ENCODE measurements at regions not wholly inside any gene's neighbourhood (a gene's known extent, or its start where the extent isn't known, plus 50 kb on each side); places are given as distances from the start of the nearest gene placed in this dataset.

DNA sequence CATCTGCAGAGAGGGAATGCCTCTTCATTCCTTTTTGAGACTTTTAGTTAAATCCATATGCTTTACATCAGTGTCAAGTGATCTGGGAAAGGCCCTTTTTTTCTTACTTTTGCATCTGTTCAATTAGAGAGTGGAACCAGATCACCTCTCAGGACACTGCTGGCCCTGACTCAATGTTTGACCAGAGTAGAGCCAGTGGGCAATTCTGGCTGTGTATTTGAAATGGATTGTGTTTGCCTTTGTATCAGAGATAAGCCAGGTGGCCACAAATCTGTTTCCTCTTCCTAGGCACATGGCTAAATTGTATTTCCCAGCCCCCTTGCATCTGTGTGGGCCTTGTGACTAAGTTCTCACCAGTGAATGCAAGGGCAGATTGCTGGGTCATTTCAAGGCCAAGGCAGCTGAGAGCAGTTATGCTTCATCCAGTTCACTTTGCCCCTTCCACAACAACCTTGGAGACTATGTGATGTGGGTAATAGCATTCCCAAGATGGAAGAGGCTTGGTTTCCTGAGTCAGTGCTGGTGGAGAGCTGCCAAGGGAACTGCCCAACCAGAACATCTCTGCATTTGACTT lies 75.6 kb upstream of the CACNA2D3 start:
- H3K4me1 Mint-ChIP-seq, result no peaks in the 10 kb centered on the region
- no peaks in the 10 kb centered on the region for H3K36me3 Mint-ChIP-seq
- no peaks in the 10 kb centered on the region for H3K9me3 Mint-ChIP-seq
- Histone ChIP-seq H3K27ac (ENCODE audit: low read length) (no peak overlapping the region), H3K36me3 (ENCODE audit: control insufficient read depth, insufficient read depth, low read length) (no peaks in the 10 kb centered on the region), H3K4me1 (ENCODE audit: control insufficient read depth, insufficient read depth, low read length) (no peaks in the 10 kb centered on the region), H3K27me3 (ENCODE audit: control insufficient read depth, insufficient read depth, low read length) (no peaks in the 10 kb centered on the region), H3K9me3 (ENCODE audit: control insufficient read depth, insufficient read depth, low read length) (no peaks in the 10 kb centered on the region), H3K4me3 (ENCODE audit: low read length) (no peak overlapping the region)
- intact Hi-C loops (cut with micrococcal nuclease), result no loop called here
- no peak overlapping the region for H3K4me3 Mint-ChIP-seq
- no peak overlapping the region for H3K27ac Mint-ChIP-seq
- no peak for DNase-seq
- no peak for ATAC-seq
- H3K27me3 Mint-ChIP-seq (ENCODE audit: low read depth in 2 of 2), result peaks cover 2 to 8% of the 10 kb centered on the region in 2 donors
- TF ChIP-seq, protein P1, sequence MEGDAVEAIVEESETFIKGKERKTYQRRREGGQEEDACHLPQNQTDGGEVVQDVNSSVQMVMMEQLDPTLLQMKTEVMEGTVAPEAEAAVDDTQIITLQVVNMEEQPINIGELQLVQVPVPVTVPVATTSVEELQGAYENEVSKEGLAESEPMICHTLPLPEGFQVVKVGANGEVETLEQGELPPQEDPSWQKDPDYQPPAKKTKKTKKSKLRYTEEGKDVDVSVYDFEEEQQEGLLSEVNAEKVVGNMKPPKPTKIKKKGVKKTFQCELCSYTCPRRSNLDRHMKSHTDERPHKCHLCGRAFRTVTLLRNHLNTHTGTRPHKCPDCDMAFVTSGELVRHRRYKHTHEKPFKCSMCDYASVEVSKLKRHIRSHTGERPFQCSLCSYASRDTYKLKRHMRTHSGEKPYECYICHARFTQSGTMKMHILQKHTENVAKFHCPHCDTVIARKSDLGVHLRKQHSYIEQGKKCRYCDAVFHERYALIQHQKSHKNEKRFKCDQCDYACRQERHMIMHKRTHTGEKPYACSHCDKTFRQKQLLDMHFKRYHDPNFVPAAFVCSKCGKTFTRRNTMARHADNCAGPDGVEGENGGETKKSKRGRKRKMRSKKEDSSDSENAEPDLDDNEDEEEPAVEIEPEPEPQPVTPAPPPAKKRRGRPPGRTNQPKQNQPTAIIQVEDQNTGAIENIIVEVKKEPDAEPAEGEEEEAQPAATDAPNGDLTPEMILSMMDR (IDR thresholded peaks at IDR 0.05), result no peak

DNA sequence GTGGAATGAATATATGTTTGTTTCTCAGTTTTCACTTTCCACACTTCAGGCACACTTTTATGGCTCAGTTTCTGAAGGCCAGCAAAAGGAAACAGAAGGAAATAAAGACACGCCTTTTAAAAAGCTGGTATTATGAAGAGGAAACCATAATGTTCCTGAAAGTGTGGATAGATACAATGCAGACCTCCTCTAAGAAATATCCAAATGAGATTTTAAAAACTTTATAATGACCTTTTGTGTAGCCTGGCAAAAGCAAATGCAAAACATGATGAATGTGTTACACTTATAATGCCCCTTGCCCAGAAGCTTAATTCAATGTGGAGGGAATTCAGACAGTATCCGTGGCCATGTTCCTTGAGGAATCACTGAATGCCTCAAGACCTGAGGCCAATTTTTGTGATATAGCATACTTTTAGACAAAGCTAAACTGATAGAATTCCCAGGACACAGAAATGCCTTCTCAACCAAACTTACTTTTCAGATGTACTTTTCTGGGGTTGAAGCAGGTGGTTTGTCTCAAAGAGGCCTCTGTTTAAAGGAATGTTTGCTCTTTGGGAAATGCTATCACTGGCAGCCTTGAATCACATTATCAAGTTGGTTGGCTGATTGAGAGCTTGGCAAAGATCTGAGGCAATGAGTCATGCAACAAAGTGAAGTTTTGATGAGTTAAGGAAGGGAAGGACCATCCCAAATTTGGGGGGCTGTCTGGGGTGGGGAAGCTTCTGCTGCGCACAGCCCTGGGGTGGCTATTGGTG lies 77.1 kb upstream of the CACNA2D3 start:
- Histone ChIP-seq H3K9me3 (ENCODE audit: control insufficient read depth, insufficient read depth, low read length) (no peaks in the 10 kb centered on the region), H3K4me3 (ENCODE audit: low read length) (no peak overlapping the region), H3K27me3 (ENCODE audit: control insufficient read depth, insufficient read depth, low read length) (no peaks in the 10 kb centered on the region), H3K27ac (ENCODE audit: low read length) (no peak overlapping the region), H3K4me1 (ENCODE audit: control insufficient read depth, insufficient read depth, low read length) (no peaks in the 10 kb centered on the region), H3K36me3 (ENCODE audit: control insufficient read depth, insufficient read depth, low read length) (no peaks in the 10 kb centered on the region)
- Mint-ChIP-seq H3K27me3 (ENCODE audit: low read depth in 2 of 2) (peaks cover 2 to 7% of the 10 kb centered on the region in 2 donors), H3K4me3 (no peak overlapping the region), H3K9me3 (no peaks in the 10 kb centered on the region), H3K36me3 (no peaks in the 10 kb centered on the region), H3K27ac (no peak overlapping the region), H3K4me1 (no peaks in the 10 kb centered on the region)
- ATAC-seq, result no peak
- no peak for DNase-seq
- intact Hi-C loops (cut with micrococcal nuclease), result no loop called here
- WGBS (ENCODE audit: insufficient coverage), result 95% methylated on average over 2 of the region's 3 CpGs
- TF ChIP-seq, protein P1 (IDR thresholded peaks at IDR 0.05), result no peak

DNA sequence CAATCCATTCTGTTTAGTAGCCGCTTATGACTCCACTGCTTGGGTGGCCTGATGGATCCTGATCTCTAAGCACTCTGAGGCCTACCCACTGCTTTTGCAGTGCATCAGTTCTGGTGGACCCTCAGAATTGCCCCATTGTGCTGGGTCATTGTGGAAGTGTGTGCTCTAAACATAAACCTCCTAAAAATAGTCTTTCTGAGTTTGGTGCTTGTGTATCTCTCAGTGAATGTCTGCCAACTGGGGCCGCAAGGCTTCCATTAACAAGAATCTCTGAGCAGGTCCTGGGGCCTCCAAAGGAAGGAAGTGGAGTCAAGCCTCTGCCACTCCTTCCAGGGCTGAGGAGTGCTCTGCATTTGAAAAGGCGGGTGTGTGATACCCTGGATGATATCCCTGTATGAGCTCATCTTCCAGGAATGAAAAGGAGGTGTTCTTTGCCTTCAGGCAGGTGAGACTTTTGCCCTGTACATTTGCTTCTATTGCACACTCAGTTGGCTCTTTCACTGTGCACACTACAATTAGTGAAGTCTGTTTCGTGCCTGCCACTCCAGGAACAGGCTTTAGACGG lies 80.0 kb upstream of the CACNA2D3 start:
- Mint-ChIP-seq H3K4me3 (no peak overlapping the region), H3K9me3 (no peaks in the 10 kb centered on the region), H3K36me3 (no peaks in the 10 kb centered on the region), H3K27me3 (ENCODE audit: low read depth in 2 of 2) (peaks cover 0 to 2% of the 10 kb centered on the region in 2 donors), H3K4me1 (no peaks in the 10 kb centered on the region), H3K27ac (no peak overlapping the region)
- Histone ChIP-seq H3K27me3 (ENCODE audit: control insufficient read depth, insufficient read depth, low read length) (no peaks in the 10 kb centered on the region), H3K36me3 (ENCODE audit: control insufficient read depth, insufficient read depth, low read length) (no peaks in the 10 kb centered on the region), H3K4me3 (ENCODE audit: low read length) (no peak overlapping the region), H3K27ac (ENCODE audit: low read length) (no peak overlapping the region), H3K4me1 (ENCODE audit: control insufficient read depth, insufficient read depth, low read length) (no peaks in the 10 kb centered on the region), H3K9me3 (ENCODE audit: control insufficient read depth, insufficient read depth, low read length) (no peaks in the 10 kb centered on the region)
- intact Hi-C loops (cut with micrococcal nuclease), result no loop called here
- TF ChIP-seq, protein P1 (IDR thresholded peaks at IDR 0.05), result no peak
- DNase-seq (no peak), ATAC-seq (no peak)
- WGBS (ENCODE audit: insufficient coverage), result 82% methylated on average over 5 of the region's 5 CpGs

Measured in natural killer cell (primary cell).